H1 (cell line): ENCODE measurements at regions not wholly inside any gene's neighbourhood (a gene's known extent, or its start where the extent isn't known, plus 50 kb on each side); places are given as distances from the start of the nearest gene placed in this dataset.

Experiments used
- EZH2 ChIP-seq: fragments of 200-600 bp; sonication (generic); IDR thresholded peaks from 2 replicates; pipeline ENCODE4 v1.7.1; 2012; ENCODE audit warnings: low read depth, mild to moderate bottlenecking, moderate library complexity, low read length, inconsistent platforms; ENCODE audit not compliant: severe bottlenecking
- NRF1 ChIP-seq: IDR thresholded peaks from 2 replicates; pipeline ENCODE4 v1.6.1; 2011; ENCODE audit warnings: mild to moderate bottlenecking, low read depth, low read length, improper control_type of control experiment
- TF ChIP-seq, protein P1 (sequence below): IDR thresholded peaks from 2 replicates; pipeline ENCODE4 v1.6.1; 2012; ENCODE audit warnings: inconsistent platforms

DNA sequence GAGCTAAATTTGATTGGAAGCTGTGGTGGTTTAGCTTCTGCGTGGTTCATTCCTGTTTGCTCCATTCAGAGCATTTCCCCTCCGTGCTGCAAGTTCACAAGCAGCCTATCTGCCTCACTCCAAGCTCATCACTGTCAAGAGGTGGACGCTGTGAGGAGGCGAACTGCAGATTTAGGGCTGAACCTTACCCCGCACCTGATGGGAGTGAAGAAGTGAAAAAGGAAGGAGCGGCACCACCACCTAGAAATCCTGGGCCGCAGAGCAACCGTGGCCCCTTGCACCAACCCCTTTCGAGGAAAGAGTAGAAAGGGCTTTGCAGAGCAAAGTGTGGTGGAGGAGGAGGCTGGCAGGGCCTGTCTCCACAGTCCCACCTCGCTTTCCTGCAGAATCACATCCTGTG lies 117.4 kb downstream of the IER5 start (continued):
- TF ChIP-seq EZH2 (no peak), NRF1 (no peak)
- TF ChIP-seq, protein P1, sequence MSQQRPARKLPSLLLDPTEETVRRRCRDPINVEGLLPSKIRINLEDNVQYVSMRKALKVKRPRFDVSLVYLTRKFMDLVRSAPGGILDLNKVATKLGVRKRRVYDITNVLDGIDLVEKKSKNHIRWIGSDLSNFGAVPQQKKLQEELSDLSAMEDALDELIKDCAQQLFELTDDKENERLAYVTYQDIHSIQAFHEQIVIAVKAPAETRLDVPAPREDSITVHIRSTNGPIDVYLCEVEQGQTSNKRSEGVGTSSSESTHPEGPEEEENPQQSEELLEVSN, result no peak
